Vagina (tissue), 2 donors: ENCODE measurements at regions not wholly inside any gene's neighbourhood (a gene's known extent, or its start where the extent isn't known, plus 50 kb on each side); places are given as distances from the start of the nearest gene placed in this dataset.

Experiments used
- DNase-seq, 2 donors: peaks; one replicate each; pipeline ENCODE4 v3.0.0-alpha.2; 2017; ENCODE audit errors: extremely low spot score in 2 of 2
- H3K27ac ChIP-seq: fragments of 200-600 bp; sonication (generic); one replicate; pipeline ENCODE4 v1.5.1; 2019
- H3K27me3 ChIP-seq: fragments of 200-600 bp; sonication (generic); one replicate; pipeline ENCODE4 v1.5.1; 2019
- H3K36me3 ChIP-seq, 2 donors: fragments of 200-600 bp; sonication (generic); one replicate each; pipeline ENCODE4 v1.5.1; 2017 to 2019
- H3K4me1 ChIP-seq: fragments of 200-600 bp; sonication (generic); one replicate; pipeline ENCODE4 v1.5.1; 2019
- H3K4me3 ChIP-seq, 2 donors: fragments of 200-600 bp; sonication (generic); 1 replicate in 1 of 2; 2 replicates in 1 of 2; pipeline ENCODE4 v1.5.1; 2016 to 2019
- H3K9me3 ChIP-seq: fragments of 200-600 bp; sonication (generic); one replicate; pipeline ENCODE4 v1.5.1; 2019
- CTCF ChIP-seq, 3 experiments: fragments of 450-650 bp in 2 of 3; fragments of 200-600 bp in 1 of 3; sonication (generic) in 1 of 3; IDR thresholded peaks; one replicate each; pipeline ENCODE4 v1.5.1; 2017 to 2019; ENCODE audit warnings: antibody characterized with exemption in 3 of 3, mild to moderate bottlenecking in 2 of 3, moderate library complexity in 2 of 3
- POLR2A ChIP-seq, 2 donors: fragments of 450-650 bp; IDR thresholded peaks; one replicate each; pipeline ENCODE4 v1.6.1; 2017; ENCODE audit warnings: antibody characterized with exemption in 2 of 2, mild to moderate bottlenecking in 2 of 2, moderate library complexity in 2 of 2
- POLR2AphosphoS5 ChIP-seq, 2 donors: sonication (generic); formaldehyde crosslinking; IDR thresholded peaks; one replicate each; pipeline ENCODE4 v1.9.0; 2017; ENCODE audit warnings: antibody characterized with exemption in 2 of 2, mild to moderate bottlenecking in 2 of 2, low read depth in 1 of 2; ENCODE audit not compliant: insufficient read depth in 1 of 2
- intact Hi-C: fragments of 100-400 bp; cut with DNase I; formaldehyde crosslinking; loops from one replicate; pipeline ENCODE4 v1.15.1; 2023

GRCh38 chr7:136128050-136128449 lies 150.9 kb upstream of the MTPN start:
- DNase-seq, result no peak
- H3K36me3 ChIP-seq, result no peaks in the 10 kb centered on the region
- no peaks in the 10 kb centered on the region for H3K4me1 ChIP-seq
- H3K4me3 ChIP-seq, result no peak overlapping the region
- no peak overlapping the region for H3K27ac ChIP-seq
- TF ChIP-seq POLR2AphosphoS5 (IDR thresholded peaks at IDR 0.05; ENCODE audit: insufficient read depth in 1 of 2, low read depth in 1 of 2) (no peak), POLR2A (IDR thresholded peaks at IDR 0.05) (no peak), CTCF (IDR thresholded peaks at IDR 0.05) (no peak)
- H3K27me3 ChIP-seq, result no peaks in the 10 kb centered on the region
- no peaks in the 10 kb centered on the region for H3K9me3 ChIP-seq
- intact Hi-C loops, result no loop called here

DNA sequence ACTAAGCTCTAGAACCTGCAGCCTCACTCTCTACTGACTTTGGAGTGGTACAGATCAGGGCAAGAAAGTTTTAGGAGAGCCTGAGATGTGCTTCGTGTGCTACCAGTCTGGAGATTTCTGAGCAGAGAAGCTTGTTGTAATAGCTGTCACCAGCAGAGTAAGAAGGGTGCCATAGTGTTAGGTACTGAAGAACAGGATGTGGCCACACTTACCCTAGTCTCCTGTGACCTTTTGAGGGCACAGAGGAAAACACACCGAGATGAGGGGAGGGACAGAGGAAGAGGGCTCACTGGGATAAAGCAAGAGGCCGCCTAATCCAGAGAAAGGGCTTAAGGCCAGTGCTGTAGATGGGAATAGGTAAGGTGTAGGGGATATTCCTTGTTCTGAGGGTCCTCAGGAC lies 146.2 kb upstream of the MTPN start:
- Histone ChIP-seq H3K9me3 (no peaks in the 10 kb centered on the region), H3K27me3 (no peaks in the 10 kb centered on the region), H3K36me3 (no peaks in the 10 kb centered on the region), H3K4me3 (no peak overlapping the region), H3K27ac (no peak overlapping the region), H3K4me1 (no peaks in the 10 kb centered on the region)
- TF ChIP-seq POLR2A (IDR thresholded peaks at IDR 0.05), result no peak
- TF ChIP-seq POLR2AphosphoS5 (IDR thresholded peaks at IDR 0.05; ENCODE audit: insufficient read depth in 1 of 2, low read depth in 1 of 2), result no peak
- TF ChIP-seq CTCF (IDR thresholded peaks at IDR 0.05), result no peak
- DNase-seq, result no peak
- intact Hi-C loops, result no loop called here

DNA sequence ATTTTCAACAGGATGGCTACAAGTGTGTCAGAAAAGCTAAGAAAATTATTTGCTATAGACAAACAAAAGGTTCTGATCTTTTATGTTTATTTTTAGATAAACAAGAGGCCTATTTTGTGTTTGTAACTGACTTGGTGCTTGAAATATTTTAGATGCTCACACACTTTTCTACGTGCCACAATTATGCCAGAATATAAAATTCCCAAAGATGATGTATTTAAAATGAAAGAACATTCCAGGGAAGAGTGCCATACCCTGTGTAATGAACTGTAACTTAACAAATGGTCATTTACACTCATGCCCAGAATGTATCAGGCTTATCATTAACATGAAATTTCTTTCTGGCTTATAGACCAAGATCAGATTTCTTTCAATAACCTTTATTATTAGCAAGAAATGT lies 144.9 kb upstream of the MTPN start:
- intact Hi-C loops, result no loop called here
- H3K36me3 ChIP-seq, result no peaks in the 10 kb centered on the region
- no peak for DNase-seq
- no peak for TF ChIP-seq POLR2A (IDR thresholded peaks at IDR 0.05)
- no peak for TF ChIP-seq CTCF (IDR thresholded peaks at IDR 0.05)
- TF ChIP-seq POLR2AphosphoS5 (IDR thresholded peaks at IDR 0.05; ENCODE audit: insufficient read depth in 1 of 2, low read depth in 1 of 2), result no peak
- H3K4me1 ChIP-seq, result no peaks in the 10 kb centered on the region
- H3K9me3 ChIP-seq, result no peaks in the 10 kb centered on the region
- no peaks in the 10 kb centered on the region for H3K27me3 ChIP-seq
- no peak overlapping the region for H3K4me3 ChIP-seq
- no peak overlapping the region for H3K27ac ChIP-seq

DNA sequence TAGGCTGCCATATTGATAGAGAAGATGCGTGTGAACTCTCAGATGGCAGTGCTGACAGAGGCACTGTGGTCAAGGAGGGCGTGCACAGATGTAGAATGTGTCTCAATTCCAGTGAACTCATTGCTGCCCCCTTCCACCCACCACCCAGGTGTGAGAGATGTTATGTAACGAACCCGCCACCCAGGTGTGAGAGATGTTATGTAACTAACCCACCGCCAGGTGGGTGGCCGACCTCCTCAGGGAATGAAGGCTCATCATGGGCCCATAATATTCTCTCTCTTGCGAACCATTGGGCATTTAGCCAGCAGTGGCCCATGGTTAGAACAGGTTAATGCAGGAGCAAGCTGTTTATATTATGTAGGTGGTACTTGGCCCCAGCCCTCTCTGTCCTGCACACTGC lies 140.4 kb upstream of the MTPN start:
- no peak for DNase-seq
- no peak overlapping the region for H3K27ac ChIP-seq
- no peak overlapping the region for H3K4me3 ChIP-seq
- no peaks in the 10 kb centered on the region for H3K9me3 ChIP-seq
- H3K4me1 ChIP-seq, result no peaks in the 10 kb centered on the region
- intact Hi-C loops, result no loop called here
- TF ChIP-seq POLR2A (IDR thresholded peaks at IDR 0.05) (no peak), CTCF (IDR thresholded peaks at IDR 0.05) (no peak), POLR2AphosphoS5 (IDR thresholded peaks at IDR 0.05; ENCODE audit: insufficient read depth in 1 of 2, low read depth in 1 of 2) (no peak)
- no peaks in the 10 kb centered on the region for H3K36me3 ChIP-seq
- H3K27me3 ChIP-seq, result no peaks in the 10 kb centered on the region

DNA sequence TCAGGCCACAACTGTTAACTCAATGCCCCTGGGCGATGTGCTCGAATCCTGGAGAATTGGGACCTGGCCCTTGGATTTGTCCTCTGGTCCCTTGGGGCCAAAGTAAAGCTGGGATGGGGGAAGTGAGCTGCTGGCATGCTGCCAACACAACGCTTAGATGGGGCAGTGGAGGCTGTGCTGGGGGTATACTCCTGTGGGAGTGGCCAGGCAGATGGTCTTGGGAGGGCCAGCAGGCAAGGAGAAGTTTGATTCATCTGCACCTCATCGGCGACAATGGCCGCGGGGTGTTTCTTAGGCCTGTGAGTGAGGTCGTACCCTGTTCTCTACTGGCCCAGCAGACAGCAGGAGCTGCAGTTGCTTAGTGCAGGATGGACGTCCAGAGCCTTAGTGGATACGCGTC lies 139.0 kb upstream of the MTPN start:
- Histone ChIP-seq H3K27me3 (no peaks in the 10 kb centered on the region), H3K36me3 (no peaks in the 10 kb centered on the region), H3K9me3 (no peaks in the 10 kb centered on the region), H3K4me1 (no peaks in the 10 kb centered on the region), H3K27ac (no peak overlapping the region), H3K4me3 (no peak overlapping the region)
- TF ChIP-seq CTCF (IDR thresholded peaks at IDR 0.05) (no peak), POLR2AphosphoS5 (IDR thresholded peaks at IDR 0.05; ENCODE audit: insufficient read depth in 1 of 2, low read depth in 1 of 2) (no peak), POLR2A (IDR thresholded peaks at IDR 0.05) (no peak)
- DNase-seq, result no peak
- intact Hi-C loops, result no loop called here
